SK-N-SH (cell line): ENCODE measurements at regions not wholly inside any gene's neighbourhood (a gene's known extent, or its start where the extent isn't known, plus 50 kb on each side); places are given as distances from the start of the nearest gene placed in this dataset.
"Not testable (repeated sequence)": the region's sequence is repeated elsewhere in the genome, so short reads cannot be mapped to it uniquely, and the experiment has no call there.

Source experiments
- CTCF ChIA-PET: fragments of 300-600, 350-600 bp; formaldehyde crosslinking; extraction: SDS; loops from one replicate; lab custom pipeline; 2021; lab: Yijun Ruan, JAX
- POLR2A ChIA-PET: fragments of 350-600 bp; sonication (Branson Sonifier 250); formaldehyde crosslinking; extraction: SDS; loops from one replicate; lab custom pipeline; 2020; ENCODE audit warnings: antibody characterized with exemption, inconsistent platforms; lab: Yijun Ruan, JAX
- DNase-seq: peaks from one replicate; pipeline ENCODE4 v3.0.0; 2012
- H2AFZ ChIP-seq: fragments of 200-600 bp; sonication (generic); 2 replicates; pipeline ENCODE4 v1.8.1; 2016; ENCODE audit warnings: antibody characterized with exemption, mild to moderate bottlenecking, low read depth
- H3F3A ChIP-seq: fragments of 200-600 bp; sonication (generic); replicated peaks from 2 replicates; pipeline ENCODE3; 2016; ENCODE audit warnings: antibody characterized with exemption, mild to moderate bottlenecking; ENCODE audit not compliant: insufficient read depth
- H3K27ac ChIP-seq, 2 experiments: fragments of 200-500 bp in 1 of 2; fragments of 200-600 bp in 1 of 2; sonication (Bioruptor generic) in 1 of 2; sonication (generic), shearing (Covaris generic) in 1 of 2; 2 replicates each; pipeline versions ENCODE4 v1.5.1 to v1.6.1; 2014 to 2016; ENCODE audit warnings: low read depth in 2 of 2, inconsistent platforms in 1 of 2, low read length in 1 of 2, mild to moderate bottlenecking in 1 of 2, mixed read lengths in 1 of 2
- H3K27me3 ChIP-seq: fragments of 200-600 bp; sonication (generic), shearing (Covaris generic); 2 replicates; pipeline ENCODE4 v1.6.1; 2016; ENCODE audit warnings: mixed run types; ENCODE audit not compliant: insufficient read depth
- H3K36me3 ChIP-seq, 2 experiments: fragments of 200-500 bp in 1 of 2; fragments of 200-600 bp in 1 of 2; sonication (Bioruptor generic) in 1 of 2; sonication (generic) in 1 of 2; replicated peaks in 1 of 2; 2 replicates each; pipeline versions ENCODE3 to v1.5.1; 2014 to 2016; ENCODE audit warnings: low read length in 1 of 2, mild to moderate bottlenecking in 1 of 2; ENCODE audit not compliant: insufficient read depth in 2 of 2, control insufficient read depth in 1 of 2
- H3K4me1 ChIP-seq, 2 experiments: fragments of 200-500 bp in 1 of 2; fragments of 200-600 bp in 1 of 2; sonication (Bioruptor generic) in 1 of 2; sonication (generic), shearing (Covaris generic) in 1 of 2; 2 replicates each; pipeline versions ENCODE4 v1.5.1 to v1.6.1; 2014 to 2016; ENCODE audit warnings: low read depth in 1 of 2, low read length in 1 of 2, mixed run types in 1 of 2; ENCODE audit not compliant: insufficient read depth in 2 of 2, control insufficient read depth in 1 of 2
- H3K4me2 ChIP-seq: fragments of 200-600 bp; sonication (generic), shearing (Covaris generic); 2 replicates; pipeline ENCODE4 v1.6.1; 2017; ENCODE audit warnings: mixed run types
- H3K4me3 ChIP-seq, 2 experiments: fragments of 200-500 bp in 1 of 2; fragments of 200-600 bp in 1 of 2; sonication (Bioruptor generic) in 1 of 2; sonication (generic), shearing (Covaris generic) in 1 of 2; 2 replicates each; pipeline versions ENCODE4 v1.5.1 to v1.8.1; 2014 to 2016; ENCODE audit warnings: low read depth in 2 of 2, inconsistent platforms in 1 of 2, low read length in 1 of 2, mild to moderate bottlenecking in 1 of 2, mixed read lengths in 1 of 2, moderate library complexity in 1 of 2
- H3K79me2 ChIP-seq: fragments of 200-600 bp; sonication (generic); 2 replicates; pipeline ENCODE4 v1.8.1; 2017; ENCODE audit warnings: mild to moderate bottlenecking; ENCODE audit not compliant: insufficient read depth
- H3K9ac ChIP-seq: fragments of 200-600 bp; sonication (generic); 2 replicates; pipeline ENCODE4 v1.6.1; 2017; ENCODE audit warnings: mixed run types
- H3K9me2 ChIP-seq: fragments of 200-600 bp; sonication (generic); 2 replicates; pipeline ENCODE4 v1.6.1; 2017; ENCODE audit warnings: mixed run types
- H3K9me3 ChIP-seq: fragments of 200-600 bp; sonication (generic); 2 replicates; pipeline ENCODE4 v1.6.1; 2017; ENCODE audit warnings: mixed run types, mild to moderate bottlenecking, moderate library complexity
- H4K20me1 ChIP-seq: fragments of 200-600 bp; sonication (generic); 2 replicates; pipeline ENCODE4 v1.6.1; 2017; ENCODE audit warnings: mild to moderate bottlenecking, mixed run types; ENCODE audit not compliant: insufficient read depth
- CHD2 ChIP-seq: fragments of 150-350 bp; IDR thresholded peaks from 2 replicates; pipeline ENCODE4 v1.6.1; 2018; ENCODE audit warnings: low read length; ENCODE audit not compliant: partially characterized antibody
- ELF1 ChIP-seq: IDR thresholded peaks from 2 replicates; pipeline ENCODE4 v1.4.0; 2012
- FOSL2 ChIP-seq: IDR thresholded peaks from 2 replicates; pipeline ENCODE4 v1.4.0; 2012; ENCODE audit warnings: low read depth, mild to moderate bottlenecking, moderate library complexity, borderline replicate concordance
- GATA2 ChIP-seq: sonication (generic); formaldehyde crosslinking; IDR thresholded peaks from 2 replicates; pipeline ENCODE4 v1.5.0; 2020; ENCODE audit warnings: mild to moderate bottlenecking, missing genetic modification reagents
- IRF3 ChIP-seq: fragments of 150-350 bp; IDR thresholded peaks from 2 replicates; pipeline ENCODE4 v1.6.1; 2016; ENCODE audit warnings: mild to moderate bottlenecking, low read depth, low read length
- JUND ChIP-seq: IDR thresholded peaks from 2 replicates; pipeline ENCODE4 v1.4.0; 2012
- MAX ChIP-seq: IDR thresholded peaks from 2 replicates; pipeline ENCODE4 v1.4.0; 2012; ENCODE audit warnings: low read depth
- MEF2A ChIP-seq: IDR thresholded peaks from 2 replicates; pipeline ENCODE4 v1.4.0; 2012; ENCODE audit warnings: low read depth, borderline replicate concordance
- MXI1 ChIP-seq: IDR thresholded peaks from 2 replicates; pipeline ENCODE4 v1.6.1; 2012; ENCODE audit warnings: mild to moderate bottlenecking, low read depth, low read length, improper control_type of control experiment
- NRF1 ChIP-seq: IDR thresholded peaks from 2 replicates; pipeline ENCODE4 v1.6.1; 2012; ENCODE audit warnings: low read depth, mild to moderate bottlenecking, low read length
- POLR2AphosphoS5 ChIP-seq: IDR thresholded peaks from 2 replicates; pipeline ENCODE4 v1.6.1; 2012; ENCODE audit warnings: low read depth, low read length
- REST ChIP-seq: IDR thresholded peaks from 2 replicates; pipeline ENCODE4 v1.6.1; 2012; ENCODE audit warnings: mild to moderate bottlenecking, low read depth, low read length, moderate library complexity
- RXRA ChIP-seq: IDR thresholded peaks from 2 replicates; pipeline ENCODE4 v1.4.0; 2012; ENCODE audit warnings: low read depth, mild to moderate bottlenecking, borderline replicate concordance
- TCF12 ChIP-seq: IDR thresholded peaks from 2 replicates; pipeline ENCODE4 v1.4.0; 2012
- TEAD4 ChIP-seq: IDR thresholded peaks from 2 replicates; pipeline ENCODE4 v1.4.0; 2012; ENCODE audit warnings: mild to moderate bottlenecking, borderline replicate concordance; ENCODE audit not compliant: insufficient read depth
- USF1 ChIP-seq: IDR thresholded peaks from 2 replicates; pipeline ENCODE4 v1.4.0; 2012; ENCODE audit warnings: low read depth, borderline replicate concordance
- USF2 ChIP-seq: fragments of 150-350 bp; IDR thresholded peaks from 2 replicates; pipeline ENCODE4 v1.6.1; 2017; ENCODE audit warnings: antibody characterized with exemption, low read length, low read depth, borderline replicate concordance
- WGBS: methylation state at CpG from one replicate; pipeline ENCODE4 v1.1.6; 2017; ENCODE audit warnings: low lambda C conversion rate; 5-methylcytosine and 5-hydroxymethylcytosine counted together

- Histone ChIP-seq H3K4me2 (no peak overlapping the region), H3K9ac (no peak overlapping the region), H3K79me2 (no peaks in the 10 kb centered on the region), H3K9me2 (no peaks in the 10 kb centered on the region), H3K27me3 (no peaks in the 10 kb centered on the region; the same call in 1 of the 2 replicates), H3K36me3 (no peaks in the 10 kb centered on the region), H4K20me1 (no peaks in the 10 kb centered on the region), H3K9me3 (no peaks in the 10 kb centered on the region), H3K27ac (no peak overlapping the region), H2AFZ (no peak overlapping the region), H3F3A (no peaks in the 10 kb centered on the region), H3K4me1 (no peaks in the 10 kb centered on the region)
- ChIA-PET CTCF (no interaction called here), POLR2A (no interaction called here)
- WGBS, result 88% methylated on average over 1 of the region's 1 CpG
- TF ChIP-seq TCF12 (no peak), CHD2 (no peak)
- TF ChIP-seq, all 33 proteins: peak for 0
- no peak for DNase-seq
- H3K4me3 ChIP-seq, result no peak overlapping the region
These were observed 60.5 kb upstream of the ADPGK start for GRCh38 chr15:72844067-72844466.

GRCh38 chr15:72843340-72843739, 59.8 kb upstream of the ADPGK start:
- CTCF ChIA-PET, H3K4me2 ChIP-seq, H3K27ac ChIP-seq, H3K4me1 ChIP-seq, H3F3A ChIP-seq, H3K27me3 ChIP-seq, H3K4me3 ChIP-seq, H2AFZ ChIP-seq, POLR2A ChIA-PET, H3K9ac ChIP-seq, H3K9me3 ChIP-seq, DNase-seq, H3K79me2 ChIP-seq, H3K9me2 ChIP-seq, H4K20me1 ChIP-seq, H3K36me3 ChIP-seq: not testable (repeated sequence)
- WGBS, result 93% methylated on average over 4 of the region's 4 CpGs

GRCh38 chr15:72840114-72840513, 56.6 kb upstream of the ADPGK start:
- no peak overlapping the region for H3K4me2 ChIP-seq
- no peaks in the 10 kb centered on the region for H3K9me2 ChIP-seq
- ChIA-PET POLR2A (no interaction called here), CTCF (no interaction called here)
- H3K79me2 ChIP-seq, result no peaks in the 10 kb centered on the region
- WGBS, result 48% methylated on average over 7 of the region's 7 CpGs
- no peak overlapping the region for H3K9ac ChIP-seq
- H3F3A ChIP-seq, result no peaks in the 10 kb centered on the region
- no peaks in the 10 kb centered on the region for H3K4me1 ChIP-seq
- H3K27ac ChIP-seq, result no peak overlapping the region
- no peaks in the 10 kb centered on the region for H4K20me1 ChIP-seq
- H2AFZ ChIP-seq, result no peak overlapping the region
- no peaks in the 10 kb centered on the region for H3K9me3 ChIP-seq
- DNase-seq, result no peak
- no peaks in the 10 kb centered on the region for H3K27me3 ChIP-seq
- H3K4me3 ChIP-seq, result no peak overlapping the region
- no peaks in the 10 kb centered on the region for H3K36me3 ChIP-seq
- TF ChIP-seq ELF1 (no peak), CHD2 (no peak), MXI1 (no peak), RXRA (no peak), NRF1 (no peak), USF2 (no peak), JUND (no peak), TEAD4 (no peak), POLR2AphosphoS5 (no peak), MEF2A (no peak), REST (no peak), FOSL2 (no peak), MAX (no peak), USF1 (no peak), GATA2 (CRISPR knock-in tag) (no peak), IRF3 (no peak), TCF12 (no peak)
